Endodermal cell (in vitro differentiated cells): ENCODE measurements at regions not wholly inside any gene's neighbourhood (a gene's known extent, or its start where the extent isn't known, plus 50 kb on each side); places are given as distances from the start of the nearest gene placed in this dataset.

Experiments
- DNase-seq: peaks from one replicate; pipeline ENCODE4 v3.0.0-alpha.2; 2017
- H3K27ac ChIP-seq: 2 replicates; pipeline ENCODE4 v1.5.1; 2013; ENCODE audit warnings: mild to moderate bottlenecking, low read depth, low read length, moderate library complexity
- H3K27me3 ChIP-seq: 2 replicates; pipeline ENCODE4 v1.6.1; 2013; ENCODE audit warnings: mild to moderate bottlenecking, low read length, moderate library complexity; ENCODE audit not compliant: insufficient read depth, control insufficient read depth, poor library complexity, severe bottlenecking
- H3K36me3 ChIP-seq: 2 replicates; pipeline ENCODE4 v1.7.0; 2013; ENCODE audit warnings: mild to moderate bottlenecking, low read length, moderate library complexity; ENCODE audit not compliant: control insufficient read depth, insufficient read depth
- H3K4me1 ChIP-seq: one replicate; pipeline ENCODE4 v1.7.0; 2013; ENCODE audit warnings: low read length; ENCODE audit not compliant: control insufficient read depth, insufficient read depth
- H3K4me3 ChIP-seq: 2 replicates; pipeline ENCODE4 v1.5.1; 2013; ENCODE audit warnings: mild to moderate bottlenecking, low read length, moderate library complexity
- H3K9ac ChIP-seq: 2 replicates; pipeline ENCODE4 v1.6.1; 2013; ENCODE audit warnings: mild to moderate bottlenecking, low read length, moderate library complexity; ENCODE audit not compliant: poor library complexity, severe bottlenecking; ENCODE audit errors: extremely low read depth
- H3K9me3 ChIP-seq: 2 replicates; pipeline ENCODE4 v1.6.1; 2013; ENCODE audit warnings: mild to moderate bottlenecking, low read length, moderate library complexity; ENCODE audit not compliant: control insufficient read depth
- H3K27ac Mint-ChIP-seq: 2 replicates; pipeline ENCODE4 v1.8.0; 2020; ENCODE audit warnings: mixed read lengths
- H3K27me3 Mint-ChIP-seq: 2 replicates; pipeline ENCODE4 v1.8.0; 2021; ENCODE audit warnings: mild to moderate bottlenecking, mixed read lengths; ENCODE audit not compliant: insufficient read depth
- H3K36me3 Mint-ChIP-seq: 2 replicates; pipeline ENCODE4 v1.8.0; 2020; ENCODE audit warnings: low read depth, mixed read lengths
- H3K4me1 Mint-ChIP-seq: 2 replicates; pipeline ENCODE4 v1.8.0; 2020; ENCODE audit warnings: mixed read lengths
- H3K4me3 Mint-ChIP-seq: 2 replicates; pipeline ENCODE4 v1.8.0; 2020; ENCODE audit warnings: mild to moderate bottlenecking, moderate library complexity, mixed read lengths
- H3K9me3 Mint-ChIP-seq: 2 replicates; pipeline ENCODE4 v1.8.0; 2020; ENCODE audit warnings: mild to moderate bottlenecking, mixed read lengths
- WGBS, 2 experiments: methylation state at CpG; one replicate each; pipeline versions ENCODE4 v1.1.5 to v1.1.7; 2013; ENCODE audit warnings: missing lambda C conversion rate in 2 of 2, mixed read lengths in 1 of 2; ENCODE audit not compliant: insufficient coverage in 1 of 2, insufficient read length in 1 of 2; 5-methylcytosine and 5-hydroxymethylcytosine counted together
- TF ChIP-seq, protein P1 (sequence below): fragments of 200-600 bp; sonication (generic); conservative IDR thresholded peaks from 2 replicates; pipeline ENCODE4 v1.5.0; 2021; ENCODE audit warnings: antibody characterized with exemption, mild to moderate bottlenecking

GRCh38 chr5:117088176-117088575 lies 513.6 kb upstream of the SEMA6A start:
- WGBS, 2 experiments = 100% methylated on average over 1 to 2 of the region's 2 CpGs
- peaks cover under 1% of the 10 kb centered on the region for H3K4me1 Mint-ChIP-seq
- Histone ChIP-seq H3K4me3 (no peak overlapping the region), H3K9me3 (no peaks in the 10 kb centered on the region), H3K9ac (no peak overlapping the region), H3K27ac (no peak overlapping the region), H3K4me1 (no peaks in the 10 kb centered on the region), H3K27me3 (no peaks in the 10 kb centered on the region), H3K36me3 (no peaks in the 10 kb centered on the region)
- no peak for DNase-seq
- H3K36me3 Mint-ChIP-seq = no peaks in the 10 kb centered on the region
- H3K4me3 Mint-ChIP-seq = no peak overlapping the region
- H3K27me3 Mint-ChIP-seq = no peaks in the 10 kb centered on the region
- H3K9me3 Mint-ChIP-seq = no peaks in the 10 kb centered on the region
- H3K27ac Mint-ChIP-seq = no peak overlapping the region
- TF ChIP-seq, protein P1, sequence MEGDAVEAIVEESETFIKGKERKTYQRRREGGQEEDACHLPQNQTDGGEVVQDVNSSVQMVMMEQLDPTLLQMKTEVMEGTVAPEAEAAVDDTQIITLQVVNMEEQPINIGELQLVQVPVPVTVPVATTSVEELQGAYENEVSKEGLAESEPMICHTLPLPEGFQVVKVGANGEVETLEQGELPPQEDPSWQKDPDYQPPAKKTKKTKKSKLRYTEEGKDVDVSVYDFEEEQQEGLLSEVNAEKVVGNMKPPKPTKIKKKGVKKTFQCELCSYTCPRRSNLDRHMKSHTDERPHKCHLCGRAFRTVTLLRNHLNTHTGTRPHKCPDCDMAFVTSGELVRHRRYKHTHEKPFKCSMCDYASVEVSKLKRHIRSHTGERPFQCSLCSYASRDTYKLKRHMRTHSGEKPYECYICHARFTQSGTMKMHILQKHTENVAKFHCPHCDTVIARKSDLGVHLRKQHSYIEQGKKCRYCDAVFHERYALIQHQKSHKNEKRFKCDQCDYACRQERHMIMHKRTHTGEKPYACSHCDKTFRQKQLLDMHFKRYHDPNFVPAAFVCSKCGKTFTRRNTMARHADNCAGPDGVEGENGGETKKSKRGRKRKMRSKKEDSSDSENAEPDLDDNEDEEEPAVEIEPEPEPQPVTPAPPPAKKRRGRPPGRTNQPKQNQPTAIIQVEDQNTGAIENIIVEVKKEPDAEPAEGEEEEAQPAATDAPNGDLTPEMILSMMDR = no peak

GRCh38 chr5:117084067-117084466 lies 509.4 kb upstream of the SEMA6A start:
- no peak overlapping the region for H3K4me3 Mint-ChIP-seq
- Histone ChIP-seq H3K9ac (no peak overlapping the region), H3K27me3 (no peaks in the 10 kb centered on the region), H3K4me1 (peaks cover 4% of the 10 kb centered on the region), H3K4me3 (no peak overlapping the region), H3K36me3 (no peaks in the 10 kb centered on the region), H3K27ac (no peak overlapping the region), H3K9me3 (no peaks in the 10 kb centered on the region)
- H3K27me3 Mint-ChIP-seq = no peaks in the 10 kb centered on the region
- peaks cover 5% of the 10 kb centered on the region for H3K4me1 Mint-ChIP-seq
- no peak overlapping the region for H3K27ac Mint-ChIP-seq
- H3K36me3 Mint-ChIP-seq = no peaks in the 10 kb centered on the region
- no peaks in the 10 kb centered on the region for H3K9me3 Mint-ChIP-seq
- no peak for DNase-seq
- TF ChIP-seq, protein P1 = no peak

GRCh38 chr5:117082977-117083376 lies 508.4 kb upstream of the SEMA6A start:
- TF ChIP-seq, protein P1 = no peak
- Histone ChIP-seq H3K27me3 (no peaks in the 10 kb centered on the region), H3K27ac (no peak overlapping the region), H3K36me3 (no peaks in the 10 kb centered on the region), H3K9ac (no peak overlapping the region), H3K4me3 (no peak overlapping the region), H3K4me1 (peaks cover 4% of the 10 kb centered on the region), H3K9me3 (no peaks in the 10 kb centered on the region)
- WGBS, 2 experiments = 70 to 83% methylated on average over 1 of the region's 1 CpG
- Mint-ChIP-seq H3K27me3 (no peaks in the 10 kb centered on the region), H3K4me1 (peaks cover 5% of the 10 kb centered on the region), H3K9me3 (no peaks in the 10 kb centered on the region), H3K36me3 (no peaks in the 10 kb centered on the region), H3K27ac (no peak overlapping the region), H3K4me3 (no peak overlapping the region)
- DNase-seq = no peak
